H1 (cell line): ENCODE measurements at regions not wholly inside any gene's neighbourhood (a gene's known extent, or its start where the extent isn't known, plus 50 kb on each side); places are given as distances from the start of the nearest gene placed in this dataset.

Experiments
- CTCF ChIA-PET: fragments of 300-600 bp; sonication (Branson Sonifier 250); formaldehyde crosslinking; loops from one replicate; lab custom pipeline; 2021; ENCODE audit not compliant: partially characterized antibody; lab: Charles Lee
- POLR2A ChIA-PET: fragments of 300-600 bp; sonication (Branson Sonifier 250); formaldehyde crosslinking; loops from one replicate; lab custom pipeline; 2021; ENCODE audit warnings: inconsistent platforms; ENCODE audit not compliant: partially characterized antibody; lab: Charles Lee
- DNase-seq, 2 experiments: peaks; one replicate each; pipeline versions ENCODE4 v3.0.0 to v3.0.0-alpha.2; 2010 to 2022; ENCODE audit warnings: low spot score in 2 of 2, low read depth in 1 of 2, mixed read lengths in 1 of 2
- FAIRE-seq: peaks from 2 replicates; lab custom pipeline; 2011; peaks lifted over from hg19 to GRCh38; lab: Jason Lieb, UNC
- H2AFZ ChIP-seq: 2 replicates; pipeline ENCODE4 v1.8.1; 2012; ENCODE audit warnings: low read length, inconsistent platforms
- H2AK5ac ChIP-seq: 2 replicates; pipeline ENCODE4 v1.6.1; 2013; ENCODE audit warnings: low read depth, low read length
- H2BK120ac ChIP-seq: replicated peaks from 2 replicates; pipeline ENCODE3; 2013; ENCODE audit warnings: low read depth, low read length, inconsistent platforms
- H2BK12ac ChIP-seq: 2 replicates; pipeline ENCODE4 v1.6.1; 2013; ENCODE audit warnings: low read depth, low read length
- H2BK15ac ChIP-seq: 2 replicates; pipeline ENCODE4 v1.6.1; 2013; ENCODE audit warnings: low read length
- H2BK20ac ChIP-seq: 2 replicates; pipeline ENCODE4 v1.6.1; 2013; ENCODE audit warnings: low read length
- H2BK5ac ChIP-seq: 2 replicates; pipeline ENCODE4 v1.6.1; 2013; ENCODE audit warnings: low read depth, low read length
- H3K14ac ChIP-seq: 2 replicates; pipeline ENCODE4 v1.6.1; 2013; ENCODE audit warnings: inconsistent platforms; ENCODE audit not compliant: insufficient read length
- H3K18ac ChIP-seq: 2 replicates; pipeline ENCODE4 v1.6.1; 2013; ENCODE audit warnings: low read length; ENCODE audit errors: extremely low read depth
- H3K23ac ChIP-seq: 2 replicates; pipeline ENCODE4 v1.6.1; 2013; ENCODE audit warnings: inconsistent platforms; ENCODE audit not compliant: insufficient read length
- H3K23me2 ChIP-seq: 2 replicates; pipeline ENCODE4 v1.6.1; 2013; ENCODE audit warnings: low read depth, low read length
- H3K27ac ChIP-seq: 2 replicates; pipeline ENCODE4 v1.6.1; 2011; ENCODE audit warnings: low read depth, low read length, inconsistent platforms
- H3K27me3 ChIP-seq, 4 experiments: replicated peaks in 1 of 4; 1 replicate in 1 of 4; 2 replicates in 3 of 4; pipeline versions ENCODE4 v1.6.1 to v1.8.1; 2011 to 2013; ENCODE audit warnings: low read length in 3 of 4, mild to moderate bottlenecking in 3 of 4, inconsistent platforms in 2 of 4, mixed read lengths in 2 of 4, moderate library complexity in 1 of 4; ENCODE audit not compliant: control insufficient read depth in 3 of 4, insufficient read depth in 3 of 4; ENCODE audit errors: extremely low read depth in 1 of 4
- H3K36me3 ChIP-seq, 4 experiments: 2 replicates each; pipeline versions ENCODE4 v1.6.1 to v1.8.1; 2011 to 2013; ENCODE audit warnings: mild to moderate bottlenecking in 4 of 4, low read length in 3 of 4, moderate library complexity in 2 of 4, control low read depth in 1 of 4, inconsistent platforms in 1 of 4; ENCODE audit not compliant: insufficient read depth in 4 of 4, control insufficient read depth in 2 of 4
- H3K4ac ChIP-seq: replicated peaks from 2 replicates; pipeline ENCODE3; 2013; ENCODE audit warnings: low read length, low read depth, mixed read lengths, inconsistent platforms; ENCODE audit not compliant: insufficient read length
- H3K4me1 ChIP-seq, 4 experiments: replicated peaks in 1 of 4; 1 replicate in 1 of 4; 2 replicates in 3 of 4; pipeline versions ENCODE4 v1.6.1 to v1.8.1; 2011 to 2013; ENCODE audit warnings: low read length in 3 of 4, inconsistent platforms in 2 of 4, mixed read lengths in 1 of 4; ENCODE audit not compliant: insufficient read depth in 4 of 4, control insufficient read depth in 3 of 4
- H3K4me2 ChIP-seq, 2 experiments: 2 replicates each; pipeline versions ENCODE4 v1.6.1 to v1.8.1; 2011 to 2013; ENCODE audit warnings: low read depth in 2 of 2, low read length in 2 of 2, control low read depth in 1 of 2, inconsistent platforms in 1 of 2, mild to moderate bottlenecking in 1 of 2; ENCODE audit not compliant: insufficient read depth in 1 of 2
- H3K4me3 ChIP-seq, 4 experiments: fragments of 200-600, 300-600 bp in 1 of 4; sonication (generic), shearing (Covaris generic), sonication (Bioruptor Twin) in 1 of 4; 2 replicates each; pipeline versions ENCODE4 v1.5.1 to v1.8.1; 2011 to 2016; ENCODE audit warnings: low read length in 4 of 4, low read depth in 3 of 4, control low read depth in 2 of 4, inconsistent platforms in 2 of 4, mild to moderate bottlenecking in 2 of 4, mixed read lengths in 1 of 4, moderate library complexity in 1 of 4; ENCODE audit not compliant: insufficient read depth in 2 of 4; ENCODE audit errors: extremely low read depth in 1 of 4
- H3K56ac ChIP-seq: replicated peaks from 2 replicates; pipeline ENCODE3; 2013; ENCODE audit warnings: low read depth, mild to moderate bottlenecking, mixed read lengths, low read length, inconsistent platforms; ENCODE audit not compliant: insufficient read length
- H3K79me1 ChIP-seq: 2 replicates; pipeline ENCODE4 v1.6.1; 2013; ENCODE audit warnings: low read depth, low read length, control low read depth
- H3K79me2 ChIP-seq, 2 experiments: 2 replicates each; pipeline versions ENCODE4 v1.6.1 to v1.8.1; 2012 to 2013; ENCODE audit warnings: low read length in 2 of 2, mild to moderate bottlenecking in 2 of 2, inconsistent platforms in 1 of 2; ENCODE audit not compliant: insufficient read depth in 2 of 2, control insufficient read depth in 1 of 2
- H3K9ac ChIP-seq, 4 experiments: replicated peaks in 1 of 4; 1 replicate in 1 of 4; 2 replicates in 3 of 4; pipeline versions ENCODE4 v1.6.1 to v1.8.1; 2011 to 2013; ENCODE audit warnings: low read depth in 3 of 4, low read length in 3 of 4, control low read depth in 2 of 4, mild to moderate bottlenecking in 2 of 4, moderate library complexity in 2 of 4, inconsistent platforms in 1 of 4; ENCODE audit errors: extremely low read depth in 1 of 4
- H3K9me3 ChIP-seq, 2 experiments: 2 replicates each; pipeline versions ENCODE4 v1.6.1 to v1.8.1; 2012 to 2013; ENCODE audit warnings: mild to moderate bottlenecking in 2 of 2, moderate library complexity in 2 of 2, control low read depth in 1 of 2, inconsistent platforms in 1 of 2, low read depth in 1 of 2, low read length in 1 of 2, mixed read lengths in 1 of 2; ENCODE audit not compliant: insufficient read depth in 2 of 2
- H4K20me1 ChIP-seq, 2 experiments: replicated peaks in 1 of 2; 2 replicates each; pipeline versions ENCODE3 to v1.8.1; 2011 to 2013; ENCODE audit warnings: inconsistent platforms in 2 of 2, low read length in 2 of 2, mild to moderate bottlenecking in 1 of 2; ENCODE audit not compliant: insufficient read depth in 2 of 2, control insufficient read depth in 1 of 2
- H4K5ac ChIP-seq: 2 replicates; pipeline ENCODE4 v1.6.1; 2013; ENCODE audit warnings: low read length, low read depth, mixed read lengths, inconsistent platforms; ENCODE audit not compliant: insufficient read length
- H4K8ac ChIP-seq: 2 replicates; pipeline ENCODE4 v1.8.0; 2013; ENCODE audit warnings: mild to moderate bottlenecking, moderate library complexity, low read length, inconsistent platforms; ENCODE audit not compliant: insufficient read depth; ENCODE audit errors: extremely low read depth
- H4K91ac ChIP-seq: replicated peaks from 2 replicates; pipeline ENCODE3; 2013; ENCODE audit warnings: low read length, mixed read lengths, inconsistent platforms; ENCODE audit not compliant: insufficient read length
- BRCA1 ChIP-seq: IDR thresholded peaks from 2 replicates; pipeline ENCODE4 v1.6.1; 2012; ENCODE audit warnings: low read depth, low read length, improper control_type of control experiment
- CHD1 ChIP-seq: IDR thresholded peaks from 2 replicates; pipeline ENCODE4 v1.6.1; 2012; ENCODE audit warnings: low read depth, low read length, improper control_type of control experiment
- EP300 ChIP-seq, 2 experiments: IDR thresholded peaks; 1 replicate in 1 of 2; 2 replicates in 1 of 2; pipeline ENCODE4 v1.6.1; 2011 to 2012; ENCODE audit warnings: low read depth in 2 of 2, low read length in 2 of 2, mild to moderate bottlenecking in 2 of 2, borderline replicate concordance in 1 of 2, inconsistent platforms in 1 of 2, moderate library complexity in 1 of 2
- HDAC2 ChIP-seq, 2 experiments: fragments of 300-600 bp in 1 of 2; sonication (generic) in 1 of 2; IDR thresholded peaks; 2 replicates each; pipeline ENCODE4 v1.6.1; 2011 to 2012; ENCODE audit warnings: low read depth in 2 of 2, low read length in 2 of 2, mild to moderate bottlenecking in 2 of 2, moderate library complexity in 2 of 2, borderline replicate concordance in 1 of 2, inconsistent platforms in 1 of 2
- HDAC6 ChIP-seq: IDR thresholded peaks from one replicate; pipeline ENCODE4 v1.7.1; 2012; ENCODE audit warnings: low read depth, mild to moderate bottlenecking, inconsistent platforms, low read length, moderate library complexity
- JUN ChIP-seq: IDR thresholded peaks from 2 replicates; pipeline ENCODE4 v1.6.1; 2011; ENCODE audit warnings: low read depth, mild to moderate bottlenecking, improper control_type of control experiment, low read length
- KDM1A ChIP-seq: fragments of 200-600, 300-600 bp; sonication (generic); IDR thresholded peaks from 2 replicates; pipeline ENCODE4 v1.7.1; 2016; ENCODE audit warnings: mild to moderate bottlenecking, low read length, borderline replicate concordance
- SIRT6 ChIP-seq: IDR thresholded peaks from one replicate; pipeline ENCODE4 v1.7.1; 2012; ENCODE audit warnings: low read length, inconsistent platforms
- SIX5 ChIP-seq: IDR thresholded peaks from 2 replicates; pipeline ENCODE4 v1.6.1; 2011; ENCODE audit warnings: mild to moderate bottlenecking, low read depth, low read length
- TAF7 ChIP-seq: optimal IDR thresholded peaks from 2 replicates; pipeline ENCODE3; 2011; ENCODE audit warnings: low read depth, mild to moderate bottlenecking, inconsistent platforms, low read length, moderate library complexity, borderline replicate concordance
- TCF12 ChIP-seq: IDR thresholded peaks from 2 replicates; pipeline ENCODE4 v1.6.1; 2011; ENCODE audit warnings: low read depth, mild to moderate bottlenecking, low read length
- YY1 ChIP-seq: IDR thresholded peaks from 2 replicates; pipeline ENCODE4 v1.6.1; 2011; ENCODE audit warnings: low read depth, mild to moderate bottlenecking, low read length
- TF ChIP-seq, protein P1 (sequence below): IDR thresholded peaks from 2 replicates; pipeline ENCODE4 v1.6.1; 2012; ENCODE audit warnings: inconsistent platforms
- TF ChIP-seq, protein P2 (sequence below), 3 experiments: IDR thresholded peaks; 1 replicate in 2 of 3; 2 replicates in 1 of 3; pipeline versions ENCODE4 v1.5.1 to v1.6.1; 2011; ENCODE audit warnings: low read length in 3 of 3, mild to moderate bottlenecking in 3 of 3, inconsistent platforms in 2 of 3, low read depth in 1 of 3, moderate library complexity in 1 of 3; ENCODE audit not compliant: insufficient read depth in 1 of 3; ENCODE audit errors: control extremely low read depth in 1 of 3

DNA sequence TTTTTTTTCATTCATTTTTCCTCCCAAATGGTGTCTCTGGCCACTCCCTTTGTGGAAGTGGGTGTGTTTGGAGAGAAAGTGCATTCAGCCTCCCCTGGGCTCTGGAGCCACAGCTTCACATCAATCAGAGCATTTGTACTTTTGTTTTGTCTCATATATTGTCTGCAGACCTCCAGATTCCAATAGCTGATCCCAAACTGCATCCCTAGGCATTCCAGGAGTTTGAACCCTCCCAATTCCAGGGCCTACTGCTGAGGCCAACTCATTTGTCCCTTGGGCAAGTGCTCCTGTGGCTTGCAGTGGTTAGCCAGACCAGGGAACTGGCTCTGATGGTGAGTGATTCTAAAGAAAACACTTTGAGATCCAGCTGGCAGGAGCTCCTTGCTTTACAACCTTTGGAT is 163.3 kb downstream of the IPMK start:
- no peak overlapping the region for H4K5ac ChIP-seq
- no peak overlapping the region for H2BK15ac ChIP-seq
- ChIA-PET CTCF (no interaction called here), POLR2A (no interaction called here)
- no peak overlapping the region for H4K8ac ChIP-seq
- no peak overlapping the region for H2BK20ac ChIP-seq
- H2BK12ac ChIP-seq = no peak overlapping the region
- no peak overlapping the region for H3K56ac ChIP-seq
- no peak overlapping the region for H3K14ac ChIP-seq
- no peaks in the 10 kb centered on the region; a peak in 1 of 8 replicates for H3K36me3 ChIP-seq
- FAIRE-seq (no peak), DNase-seq (no peak)
- H3K18ac ChIP-seq = no peak overlapping the region
- peaks cover 3 to 5% of the 10 kb centered on the region in 2 experiments; a peak in 1 of 4 replicates for H3K9me3 ChIP-seq
- no peak overlapping the region for H3K9ac ChIP-seq
- no peak overlapping the region for H2BK5ac ChIP-seq
- no peaks in the 10 kb centered on the region for H3K27me3 ChIP-seq
- H4K91ac ChIP-seq = no peak overlapping the region
- H4K20me1 ChIP-seq = no peaks in the 10 kb centered on the region
- H3K4ac ChIP-seq = no peak overlapping the region
- no peaks in the 10 kb centered on the region for H3K79me1 ChIP-seq
- no peak overlapping the region for H2AFZ ChIP-seq
- no peak overlapping the region for H3K23ac ChIP-seq
- H3K4me2 ChIP-seq = no peak overlapping the region
- no peak overlapping the region for H2AK5ac ChIP-seq
- H3K79me2 ChIP-seq = no peaks in the 10 kb centered on the region
- H3K4me1 ChIP-seq = no peaks in the 10 kb centered on the region
- no peaks in the 10 kb centered on the region for H3K23me2 ChIP-seq
- no peak overlapping the region for H3K4me3 ChIP-seq
- no peak overlapping the region for H3K27ac ChIP-seq
- no peak overlapping the region for H2BK120ac ChIP-seq
- TF ChIP-seq BRCA1 (no peak), HDAC6 (no peak), SIX5 (no peak), TAF7 (no peak), JUN (no peak), CHD1 (no peak), TCF12 (no peak), HDAC2 (IDR thresholded peaks at IDR 0.05; ENCODE audit: borderline replicate concordance in 1 of 2, low read depth in 2 of 2, low read length in 2 of 2) (no peak), YY1 (no peak), KDM1A (no peak), EP300 (IDR thresholded peaks at IDR 0.05; ENCODE audit: borderline replicate concordance in 1 of 2, low read depth in 2 of 2, low read length in 2 of 2) (no peak), SIRT6 (no peak)
- TF ChIP-seq, protein P1, sequence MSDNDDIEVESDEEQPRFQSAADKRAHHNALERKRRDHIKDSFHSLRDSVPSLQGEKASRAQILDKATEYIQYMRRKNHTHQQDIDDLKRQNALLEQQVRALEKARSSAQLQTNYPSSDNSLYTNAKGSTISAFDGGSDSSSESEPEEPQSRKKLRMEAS = no peak
- TF ChIP-seq, protein P2, sequence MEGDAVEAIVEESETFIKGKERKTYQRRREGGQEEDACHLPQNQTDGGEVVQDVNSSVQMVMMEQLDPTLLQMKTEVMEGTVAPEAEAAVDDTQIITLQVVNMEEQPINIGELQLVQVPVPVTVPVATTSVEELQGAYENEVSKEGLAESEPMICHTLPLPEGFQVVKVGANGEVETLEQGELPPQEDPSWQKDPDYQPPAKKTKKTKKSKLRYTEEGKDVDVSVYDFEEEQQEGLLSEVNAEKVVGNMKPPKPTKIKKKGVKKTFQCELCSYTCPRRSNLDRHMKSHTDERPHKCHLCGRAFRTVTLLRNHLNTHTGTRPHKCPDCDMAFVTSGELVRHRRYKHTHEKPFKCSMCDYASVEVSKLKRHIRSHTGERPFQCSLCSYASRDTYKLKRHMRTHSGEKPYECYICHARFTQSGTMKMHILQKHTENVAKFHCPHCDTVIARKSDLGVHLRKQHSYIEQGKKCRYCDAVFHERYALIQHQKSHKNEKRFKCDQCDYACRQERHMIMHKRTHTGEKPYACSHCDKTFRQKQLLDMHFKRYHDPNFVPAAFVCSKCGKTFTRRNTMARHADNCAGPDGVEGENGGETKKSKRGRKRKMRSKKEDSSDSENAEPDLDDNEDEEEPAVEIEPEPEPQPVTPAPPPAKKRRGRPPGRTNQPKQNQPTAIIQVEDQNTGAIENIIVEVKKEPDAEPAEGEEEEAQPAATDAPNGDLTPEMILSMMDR (IDR thresholded peaks at IDR 0.05; ENCODE audit: control extremely low read depth in 1 of 3, insufficient read depth in 1 of 3, low read depth in 1 of 3, low read length in 3 of 3) = no peak
